PC-3 (cell line): ENCODE measurements at regions not wholly inside any gene's neighbourhood (a gene's known extent, or its start where the extent isn't known, plus 50 kb on each side); places are given as distances from the start of the nearest gene placed in this dataset.
A peak's percentile ranks its signal among the peaks of the same experiment; 100 is the strongest.

Experiments used
- ATAC-seq: fragments of 200-7000 bp; cut with Tn5 transposase; 2 replicates; pipeline ENCODE4 v1.9.1; 2020; ENCODE audit warnings: mild to moderate bottlenecking, moderate library complexity
- BruUV-seq: library from RNA; stranded (reverse); fragments of 400-500 nt; replicated peaks from 2 replicates; lab custom pipeline; 2021; lab: Mats Ljungman, UMichigan
- CTCF ChIA-PET: fragments of 300-600 bp; sonication (Branson Sonifier 250); formaldehyde crosslinking; loops from one replicate; lab custom pipeline; 2022; ENCODE audit warnings: antibody characterized with exemption; lab: Charles Lee
- POLR2A ChIA-PET: fragments of 300-600 bp; sonication (Branson Sonifier 250); formaldehyde crosslinking; loops from one replicate; lab custom pipeline; 2022; ENCODE audit warnings: antibody characterized with exemption; ENCODE audit not compliant: unreplicated experiment; lab: Charles Lee
- DNase-seq: peaks from one replicate; pipeline ENCODE4 v3.0.0-alpha.2; 2015
- H2AFZ ChIP-seq: fragments of 300-600 bp; sonication (generic); 2 replicates; pipeline ENCODE4 v1.6.0; 2016; ENCODE audit warnings: antibody characterized with exemption, low read length
- H3F3A ChIP-seq: fragments of 300-600 bp; sonication (generic); one replicate; pipeline ENCODE4 v1.6.0; 2017; ENCODE audit warnings: antibody characterized with exemption, low read length, control low read depth, mild to moderate bottlenecking; ENCODE audit not compliant: unreplicated experiment
- H3K27ac ChIP-seq: fragments of 300-600 bp; sonication (generic); 2 replicates; pipeline ENCODE4 v1.5.1; 2016; ENCODE audit warnings: mild to moderate bottlenecking, low read length
- H3K27me3 ChIP-seq: fragments of 300-600 bp; sonication (generic); 2 replicates; pipeline ENCODE4 v1.6.1; 2016; ENCODE audit warnings: low read length, mixed read lengths
- H3K36me3 ChIP-seq: fragments of 300-600 bp; sonication (generic); 2 replicates; pipeline ENCODE4 v1.6.1; 2016; ENCODE audit warnings: low read depth, mixed run types, low read length, mixed read lengths
- H3K4me1 ChIP-seq: fragments of 300-600 bp; sonication (generic); 2 replicates; pipeline ENCODE4 v1.5.1; 2016; ENCODE audit warnings: low read length; ENCODE audit not compliant: insufficient read depth
- H3K4me2 ChIP-seq: fragments of 300-600 bp; sonication (generic); 2 replicates; pipeline ENCODE4 v1.6.0; 2016; ENCODE audit warnings: low read length
- H3K4me3 ChIP-seq: fragments of 300-600 bp; sonication (generic); 2 replicates; pipeline ENCODE4 v1.5.1; 2016; ENCODE audit warnings: mild to moderate bottlenecking, low read length, mixed read lengths
- H3K79me2 ChIP-seq: fragments of 300-600 bp; sonication (generic); 2 replicates; pipeline ENCODE4 v1.6.1; 2017; ENCODE audit warnings: low read length, mixed read lengths
- H3K9ac ChIP-seq: fragments of 300-600 bp; sonication (generic); 2 replicates; pipeline ENCODE4 v1.6.0; 2016; ENCODE audit warnings: mild to moderate bottlenecking, low read length
- H3K9me2 ChIP-seq: fragments of 300-600 bp; sonication (generic); replicated peaks from 2 replicates; pipeline ENCODE4 v1.6.1; 2016; ENCODE audit warnings: mixed run types, low read length, mixed read lengths
- H3K9me3 ChIP-seq: fragments of 300-600 bp; sonication (generic); 2 replicates; pipeline ENCODE4 v1.6.1; 2016; ENCODE audit warnings: low read length, mixed read lengths
- H4K20me1 ChIP-seq: fragments of 300-600 bp; sonication (generic); 2 replicates; pipeline ENCODE4 v1.6.1; 2016; ENCODE audit warnings: low read length, mixed read lengths
- EZH2 ChIP-seq: fragments of 300-600 bp; sonication (generic); IDR thresholded peaks from one replicate; pipeline ENCODE4 v1.6.1; 2017; ENCODE audit warnings: antibody characterized with exemption, mild to moderate bottlenecking, low read length; ENCODE audit not compliant: unreplicated experiment
- EZH2phosphoT487 ChIP-seq: fragments of 300-600 bp; sonication (generic); IDR thresholded peaks from 2 replicates; pipeline ENCODE4 v1.6.1; 2018; ENCODE audit warnings: mild to moderate bottlenecking, antibody characterized with exemption, low read length, borderline replicate concordance
- intact Hi-C: fragments of 100-400 bp; cut with micrococcal nuclease; formaldehyde crosslinking; loops from 2 replicates; pipeline ENCODE4 v1.9.0; 2023
- TF ChIP-seq, protein P1 (sequence below): fragments of 300-600 bp; sonication (generic); conservative IDR thresholded peaks from 2 replicates; pipeline ENCODE4 v1.5.1; 2017; ENCODE audit warnings: antibody characterized with exemption, low read depth, mild to moderate bottlenecking, low read length

GRCh38 chr1:199875856-199876255 lies 151.7 kb upstream of the NR5A2 start:
- H3K36me3 ChIP-seq: no peaks in the 10 kb centered on the region
- no TSS peak for BruUV-seq
- peaks cover 11% of the 10 kb centered on the region for H3K27me3 ChIP-seq
- no peak overlapping the region for H3K9ac ChIP-seq
- ChIA-PET CTCF (no interaction called here), POLR2A (no interaction called here)
- H4K20me1 ChIP-seq: no peaks in the 10 kb centered on the region
- H3K4me1 ChIP-seq: no peaks in the 10 kb centered on the region
- no peak overlapping the region for H3K4me2 ChIP-seq
- no peak overlapping the region for H3K27ac ChIP-seq
- no peak overlapping the region for H2AFZ ChIP-seq
- ATAC-seq: no peak
- H3K9me3 ChIP-seq: no peaks in the 10 kb centered on the region
- no peaks in the 10 kb centered on the region for H3F3A ChIP-seq
- no peak overlapping the region for H3K4me3 ChIP-seq
- intact Hi-C loops: loop anchor here (2.0 to 10.0 kb wide), 2 partner anchors 35 to 149 kb away; partner anchors contain the start of gene NR5A2
- TF ChIP-seq EZH2phosphoT487 (no peak), EZH2 (no peak)
- TF ChIP-seq, protein P1, sequence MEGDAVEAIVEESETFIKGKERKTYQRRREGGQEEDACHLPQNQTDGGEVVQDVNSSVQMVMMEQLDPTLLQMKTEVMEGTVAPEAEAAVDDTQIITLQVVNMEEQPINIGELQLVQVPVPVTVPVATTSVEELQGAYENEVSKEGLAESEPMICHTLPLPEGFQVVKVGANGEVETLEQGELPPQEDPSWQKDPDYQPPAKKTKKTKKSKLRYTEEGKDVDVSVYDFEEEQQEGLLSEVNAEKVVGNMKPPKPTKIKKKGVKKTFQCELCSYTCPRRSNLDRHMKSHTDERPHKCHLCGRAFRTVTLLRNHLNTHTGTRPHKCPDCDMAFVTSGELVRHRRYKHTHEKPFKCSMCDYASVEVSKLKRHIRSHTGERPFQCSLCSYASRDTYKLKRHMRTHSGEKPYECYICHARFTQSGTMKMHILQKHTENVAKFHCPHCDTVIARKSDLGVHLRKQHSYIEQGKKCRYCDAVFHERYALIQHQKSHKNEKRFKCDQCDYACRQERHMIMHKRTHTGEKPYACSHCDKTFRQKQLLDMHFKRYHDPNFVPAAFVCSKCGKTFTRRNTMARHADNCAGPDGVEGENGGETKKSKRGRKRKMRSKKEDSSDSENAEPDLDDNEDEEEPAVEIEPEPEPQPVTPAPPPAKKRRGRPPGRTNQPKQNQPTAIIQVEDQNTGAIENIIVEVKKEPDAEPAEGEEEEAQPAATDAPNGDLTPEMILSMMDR: no peak
- no peaks in the 10 kb centered on the region for H3K9me2 ChIP-seq
- H3K79me2 ChIP-seq: no peaks in the 10 kb centered on the region
- no peak for DNase-seq

- intact Hi-C loops: loop anchor here (10.0 kb wide), 1 partner anchor 147 kb away; the partner anchor contains the start of gene NR5A2
- H3K4me3 ChIP-seq: no peak overlapping the region
These were observed 149.8 kb upstream of the NR5A2 start for GRCh38 chr1:199877526-199878384.

More at GRCh38 chr1:199877526-199878384, 149.8 kb upstream of the NR5A2 start:
- TF ChIP-seq, protein P1: no peak
- TF ChIP-seq EZH2phosphoT487 (no peak), EZH2 (no peak)
- ChIA-PET CTCF (no interaction called here), POLR2A (interaction anchor here (0.6 kb wide), 1 partner anchor 203 kb away, joined by 8 read pairs; no protein-coding TSS in a partner anchor)
- H3K9me2 ChIP-seq: no peaks in the 10 kb centered on the region
- H4K20me1 ChIP-seq: no peaks in the 10 kb centered on the region
- no peak overlapping the region for H3K4me2 ChIP-seq
- no peaks in the 10 kb centered on the region for H3K79me2 ChIP-seq
- H3K9ac ChIP-seq: no peak overlapping the region
- H3K27ac ChIP-seq: no peak overlapping the region
- BruUV-seq: no TSS peak
- no peaks in the 10 kb centered on the region for H3K4me1 ChIP-seq
- H3K27me3 ChIP-seq: peaks cover 11% of the 10 kb centered on the region
- H3F3A ChIP-seq: no peaks in the 10 kb centered on the region
- H3K9me3 ChIP-seq: no peaks in the 10 kb centered on the region
- ATAC-seq (peak; percentile 66), DNase-seq (no peak)
- no peak overlapping the region for H2AFZ ChIP-seq
- H3K36me3 ChIP-seq: no peaks in the 10 kb centered on the region
